ENCODE measurements at regions not wholly inside any gene's neighbourhood (a gene's known extent, or its start where the extent isn't known, plus 50 kb on each side); places are given as distances from the start of the nearest gene placed in this dataset.
A peak's percentile ranks its signal among the peaks of the same experiment; 100 is the strongest.

DNA sequence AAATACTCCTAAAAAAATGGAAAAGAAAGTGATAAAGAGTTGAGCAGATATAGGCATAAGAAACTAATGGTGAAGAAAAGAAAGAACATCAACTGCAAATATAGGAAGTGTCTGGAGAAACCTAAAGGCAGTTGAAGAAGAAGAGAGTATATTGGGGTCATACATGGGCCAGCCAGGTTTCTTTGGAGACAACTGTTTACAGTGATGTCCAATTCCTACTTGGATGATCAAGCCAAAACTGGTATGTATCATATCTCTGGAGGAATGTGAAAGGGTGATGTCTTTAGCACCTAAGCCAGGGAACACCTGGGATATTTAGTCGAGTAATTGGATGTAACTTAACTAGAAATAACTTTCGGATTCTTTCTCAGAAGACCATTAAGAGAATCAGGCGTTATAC is 129.3 kb upstream of the FLRT2 start:
- no peak for DNase-seq (ENCODE audit: low read depth)

DNA sequence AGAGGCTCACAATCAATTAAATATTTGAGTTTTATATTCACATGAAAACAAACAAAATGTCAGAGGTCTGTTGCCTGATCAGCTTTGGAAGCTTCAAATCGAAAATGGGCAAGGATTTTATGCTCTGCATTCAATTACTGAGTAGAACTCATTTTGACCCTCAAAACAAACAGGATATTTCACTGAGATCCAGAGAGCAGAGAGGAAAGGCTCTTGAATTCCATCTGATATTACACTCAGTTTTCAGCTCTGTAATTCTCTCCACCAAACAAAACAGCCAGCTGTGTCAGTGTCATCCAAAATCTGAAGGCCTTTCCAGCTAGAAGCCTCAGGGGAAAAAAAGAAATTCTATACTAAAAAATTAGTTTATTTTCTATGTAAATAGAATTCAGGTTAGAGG is 128.6 kb upstream of the FLRT2 start:
- DNase-seq (ENCODE audit: low read depth) = no peak

DNA sequence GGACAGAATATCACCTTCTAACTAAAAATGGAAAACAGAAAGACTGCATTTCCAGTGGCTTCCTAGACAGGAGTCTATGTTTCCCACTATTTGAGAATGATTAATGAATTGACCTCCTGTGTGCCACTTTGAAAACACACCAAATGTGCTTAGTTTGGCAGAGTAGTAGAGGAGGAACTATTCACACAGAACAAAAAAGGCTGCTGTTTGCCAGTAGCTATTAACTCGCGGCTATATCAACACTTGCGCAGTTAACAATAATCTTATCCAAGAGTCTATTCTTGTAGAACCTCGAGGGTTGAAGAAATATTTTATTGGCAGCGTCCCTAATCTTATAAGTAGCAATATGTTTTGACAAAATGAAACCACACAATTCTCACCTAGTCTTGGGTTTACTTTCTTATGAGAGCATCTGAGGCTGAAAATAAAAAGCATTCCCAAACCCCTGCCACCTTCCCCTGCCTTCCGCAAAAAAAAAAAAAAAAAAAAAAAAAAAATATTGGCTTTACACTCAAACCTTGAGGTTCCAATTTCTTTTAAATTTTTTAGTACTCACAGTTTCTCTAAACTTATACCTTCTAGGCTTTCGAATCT is 127.3 kb upstream of the FLRT2 start:
- DNase-seq (ENCODE audit: low read depth) = no peak

DNA sequence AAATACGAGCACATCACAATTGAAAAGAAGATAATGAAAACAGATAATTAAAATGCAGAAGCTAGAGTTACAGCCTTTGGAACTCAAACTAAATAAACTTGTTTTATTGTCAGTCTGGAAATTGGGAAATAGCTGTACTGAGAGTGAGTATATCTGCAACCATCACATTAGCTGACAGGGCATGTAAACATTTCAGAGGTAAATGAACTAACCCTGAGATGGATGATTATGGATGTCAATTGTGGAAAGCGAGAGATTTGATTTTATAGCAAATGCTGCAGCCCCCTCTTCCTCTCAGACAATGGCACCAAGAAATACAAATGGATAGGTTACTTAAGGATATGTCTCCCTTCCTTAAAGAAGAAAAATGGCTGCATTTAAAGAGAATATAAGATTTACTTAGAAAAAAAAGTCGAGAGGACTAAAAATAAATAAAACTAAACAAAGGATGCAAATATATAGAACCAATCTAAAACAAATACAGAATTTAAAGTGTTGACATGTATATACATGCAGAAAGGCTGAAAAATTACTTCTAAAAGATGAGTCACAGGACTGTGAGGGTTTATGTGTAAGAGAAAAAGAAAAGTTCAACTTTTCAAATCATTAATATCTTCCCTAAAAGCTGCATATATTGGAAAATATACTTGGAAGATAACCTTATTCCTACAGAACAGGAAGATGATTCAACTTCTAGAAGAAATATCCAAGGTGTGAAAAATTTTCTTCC is 120.3 kb upstream of the FLRT2 start:
- no peak for DNase-seq (ENCODE audit: low read depth)

DNA sequence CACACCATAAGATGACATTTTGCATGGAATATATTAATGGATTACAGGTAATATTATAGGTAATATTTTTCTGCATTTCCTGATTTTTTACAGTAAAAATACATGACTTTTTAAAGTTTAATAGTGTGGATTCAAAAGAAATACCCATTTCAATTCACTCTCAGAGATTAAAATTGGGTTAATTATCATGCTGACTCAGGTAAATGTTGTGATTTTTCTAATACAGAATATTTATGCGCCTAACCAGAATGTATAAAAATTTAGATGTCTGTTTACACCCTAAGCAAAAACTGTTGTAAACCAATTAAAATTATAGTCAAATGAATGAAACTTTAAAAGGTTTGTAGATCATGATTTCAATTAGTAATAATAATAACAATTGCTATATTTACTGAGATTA is 117.2 kb upstream of the FLRT2 start:
- no peak for DNase-seq (ENCODE audit: low read depth)

DNA sequence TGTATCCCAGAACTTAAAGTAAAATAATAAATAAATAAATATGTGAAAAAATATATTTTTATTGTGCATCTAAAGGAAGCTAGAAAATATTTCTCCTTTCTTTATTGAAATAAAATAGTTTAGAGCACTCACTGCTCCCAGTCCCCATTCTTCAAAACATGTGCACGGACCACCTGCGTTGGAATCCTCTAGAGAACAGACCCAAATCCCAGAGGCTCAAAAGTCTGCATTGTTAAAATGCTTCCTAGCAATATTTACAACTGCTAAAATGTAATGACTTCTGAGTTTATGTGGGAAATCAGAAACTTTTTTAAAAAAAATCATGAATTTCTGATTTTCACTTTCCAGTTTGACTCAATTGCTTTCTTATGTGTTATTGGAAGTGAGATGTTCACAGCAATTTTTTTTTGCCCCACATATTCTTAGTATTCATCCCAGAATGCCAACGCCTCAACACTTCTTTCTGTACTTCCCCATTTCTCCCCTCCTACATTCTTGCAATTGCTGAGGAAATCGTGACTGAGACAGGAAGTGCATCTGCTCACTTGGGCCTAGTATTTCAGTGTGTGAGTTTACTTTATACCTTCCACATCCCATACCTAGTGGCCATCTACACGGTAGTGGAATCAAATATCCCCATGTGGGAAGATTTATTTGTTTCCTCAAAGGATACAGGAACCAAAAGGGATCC is 116.0 kb upstream of the FLRT2 start:
- no peak for DNase-seq (ENCODE audit: low read depth)

DNA sequence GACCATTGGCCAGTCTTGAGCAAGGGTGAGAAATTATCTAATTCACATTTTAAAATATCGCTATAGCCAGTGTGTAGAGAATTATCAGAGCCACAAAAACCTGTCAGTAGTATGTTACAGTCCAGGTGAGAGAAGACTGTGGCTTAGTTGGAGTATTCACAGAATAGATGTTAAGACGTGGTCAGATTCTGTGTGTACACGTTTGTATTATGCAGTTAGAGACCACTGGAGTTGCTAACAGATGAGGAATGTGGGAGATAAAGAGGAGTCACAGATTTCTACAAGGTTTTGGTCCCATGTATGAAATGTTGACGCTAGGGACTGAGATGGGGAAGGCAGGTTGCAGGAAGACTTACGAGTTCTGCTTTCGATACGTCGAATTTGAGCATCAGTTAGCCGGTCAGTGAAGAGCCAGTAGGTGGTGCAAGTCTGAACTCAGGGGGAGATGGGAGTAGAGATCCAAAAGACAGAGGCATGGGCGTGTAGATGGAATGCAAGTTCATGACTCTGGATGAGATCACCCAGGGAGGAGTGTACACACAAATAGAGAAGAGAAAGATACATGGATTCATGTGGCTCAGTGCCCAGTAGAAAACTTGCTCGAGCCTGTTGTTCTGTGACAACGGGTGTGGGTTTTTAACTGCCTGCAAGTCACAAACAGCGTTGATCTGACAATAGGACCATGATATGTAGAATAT is 114.8 kb upstream of the FLRT2 start:
- peak; percentile 92 for DNase-seq (ENCODE audit: low read depth)

DNA sequence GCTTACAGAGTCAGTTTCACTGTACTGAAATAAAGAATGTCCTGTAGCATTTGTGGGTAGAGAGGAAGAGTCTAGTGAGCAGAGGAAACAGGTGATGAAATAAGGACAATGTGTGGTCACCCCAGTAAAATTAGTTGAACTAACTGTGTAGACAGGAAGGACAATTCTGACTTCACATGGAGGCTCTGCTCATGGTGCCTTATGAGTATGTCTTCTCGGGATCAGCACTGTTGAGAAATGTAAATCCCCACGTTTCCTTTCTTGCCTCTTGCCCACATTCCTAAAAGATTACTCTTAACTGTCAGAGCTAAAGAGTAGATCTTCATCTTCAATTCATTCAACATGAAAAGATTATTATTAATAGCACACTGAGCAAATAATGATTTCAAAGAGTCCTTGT is 113.2 kb upstream of the FLRT2 start:
- DNase-seq (ENCODE audit: low read depth) = peak; percentile 75

DNA sequence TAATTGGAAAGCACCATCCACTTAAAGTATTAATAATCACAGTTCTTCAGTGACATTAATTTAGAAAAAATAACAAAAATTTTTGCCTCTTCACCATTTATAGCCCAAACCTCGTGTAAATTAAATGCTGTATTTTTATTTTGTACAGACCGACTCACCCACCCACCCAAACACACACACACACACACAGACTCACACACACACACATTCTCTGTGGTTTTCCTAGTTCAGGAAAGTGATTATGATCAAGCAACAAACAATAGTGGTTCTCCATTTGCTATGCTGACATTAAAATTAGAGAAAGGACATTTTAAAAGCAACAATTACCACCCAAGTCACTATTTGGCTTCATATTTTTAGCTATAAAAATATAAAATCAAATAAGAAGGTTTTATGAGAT is 112.5 kb upstream of the FLRT2 start:
- DNase-seq (ENCODE audit: low read depth) = no peak

DNA sequence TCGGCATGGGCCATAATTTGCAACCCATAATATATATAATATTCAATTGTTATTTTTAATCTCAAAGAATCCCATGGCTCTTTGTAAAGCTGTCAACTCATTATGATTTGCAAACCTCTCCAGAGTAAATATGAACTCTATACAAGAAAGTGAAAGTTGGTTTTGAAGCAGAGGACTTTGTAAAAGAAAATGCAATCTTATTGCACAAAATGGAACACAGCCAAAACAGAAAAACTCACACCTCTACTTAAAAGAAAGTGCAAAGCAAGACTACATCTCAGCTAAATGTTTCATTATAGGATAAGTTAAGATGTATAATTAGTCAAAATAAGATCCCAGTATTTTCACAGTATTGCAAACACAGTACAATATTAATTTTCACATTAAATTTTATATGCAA is 111.2 kb upstream of the FLRT2 start:
- DNase-seq (ENCODE audit: low read depth) = no peak

DNA sequence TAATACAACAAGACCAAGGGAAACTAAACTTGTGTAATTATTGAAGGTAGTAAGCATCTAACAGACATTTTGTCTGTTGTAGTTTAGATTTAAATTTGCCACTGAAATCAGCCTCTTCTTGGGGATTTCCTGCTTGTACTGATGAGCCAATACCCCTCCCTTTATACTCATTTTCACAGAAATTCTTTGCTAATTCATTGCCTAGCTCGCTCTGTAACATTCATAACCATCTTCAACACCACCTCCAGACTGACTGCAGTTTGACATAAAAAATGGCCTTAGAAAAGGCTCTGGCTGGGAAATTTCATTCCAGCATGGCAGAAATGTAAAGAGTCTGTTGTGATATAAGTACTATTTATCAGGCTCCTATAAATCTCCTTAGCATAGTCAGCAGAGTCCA is 109.7 kb upstream of the FLRT2 start:
- no peak for DNase-seq (ENCODE audit: low read depth)

DNA sequence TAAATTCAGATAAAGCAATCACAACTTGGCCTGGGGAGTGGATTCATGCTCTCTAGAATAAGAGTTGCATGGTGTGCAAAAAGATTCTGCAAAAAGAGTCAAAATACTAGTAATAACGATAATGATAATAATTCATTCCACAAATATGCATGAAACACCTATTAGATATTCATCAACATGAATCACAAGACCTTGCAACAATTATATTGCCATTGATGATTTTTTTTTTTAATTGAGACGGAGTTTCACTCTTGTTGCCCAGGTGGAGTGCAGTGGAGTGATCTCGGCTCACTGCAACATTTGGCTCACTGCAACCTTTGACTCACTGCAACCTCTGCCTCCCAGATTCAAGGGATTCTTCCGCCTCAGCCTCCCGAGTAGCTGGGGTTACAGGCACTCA is 109.2 kb upstream of the FLRT2 start:
- DNase-seq (ENCODE audit: low read depth) = no peak

DNA sequence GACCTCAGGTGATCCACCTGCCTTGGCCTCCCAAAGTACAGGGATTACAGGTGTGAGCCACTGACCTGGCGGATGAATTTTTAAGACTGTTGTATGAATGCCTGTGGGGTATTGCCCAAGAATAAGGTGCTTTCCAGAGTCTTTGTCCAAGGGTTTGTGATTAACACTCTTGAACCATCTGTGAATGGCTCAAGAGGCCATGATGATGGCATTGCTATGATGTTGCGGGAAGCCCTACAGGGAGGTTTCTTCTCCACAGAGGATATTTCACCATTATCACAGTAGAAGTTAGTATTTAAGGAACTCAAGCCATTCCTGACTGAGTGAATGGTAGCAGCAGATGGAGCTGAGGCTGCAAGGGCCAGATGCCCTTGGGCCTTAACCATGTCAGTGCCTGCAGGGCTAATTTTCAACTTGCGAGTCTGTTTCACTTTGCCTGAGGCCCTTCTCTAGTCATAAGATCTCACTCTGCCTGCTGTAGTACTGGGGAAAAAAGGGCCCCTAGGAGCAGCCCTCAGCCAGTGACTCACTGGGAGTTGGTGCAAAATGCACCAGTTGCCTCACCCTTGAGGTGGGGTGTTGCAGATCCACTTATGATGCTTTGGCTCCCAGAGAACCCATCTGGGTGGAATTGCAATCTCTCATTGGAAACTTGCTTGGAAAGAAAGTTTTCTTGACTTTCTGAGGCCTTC is 108.6 kb upstream of the FLRT2 start:
- no peak for DNase-seq (ENCODE audit: low read depth)

DNA sequence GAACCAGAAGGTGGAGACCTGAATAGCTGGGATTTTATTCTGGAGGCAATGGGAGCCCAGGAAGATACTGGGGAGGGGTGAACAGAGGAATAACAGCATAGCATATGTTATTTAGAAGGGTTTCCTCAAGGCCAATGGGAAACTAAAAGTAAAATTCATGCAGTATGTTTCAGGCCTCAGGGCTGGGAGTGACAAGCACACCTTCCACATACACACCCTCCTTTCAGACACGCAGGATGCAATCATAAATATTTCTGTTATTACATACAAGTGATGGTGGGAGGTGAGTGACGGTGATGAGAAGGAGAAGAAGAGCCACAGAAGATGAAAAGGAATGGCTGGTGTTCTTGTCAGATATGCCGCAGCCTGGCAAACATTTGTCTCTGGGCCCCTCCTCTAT is 106.1 kb upstream of the FLRT2 start:
- no peak for DNase-seq (ENCODE audit: low read depth)

DNA sequence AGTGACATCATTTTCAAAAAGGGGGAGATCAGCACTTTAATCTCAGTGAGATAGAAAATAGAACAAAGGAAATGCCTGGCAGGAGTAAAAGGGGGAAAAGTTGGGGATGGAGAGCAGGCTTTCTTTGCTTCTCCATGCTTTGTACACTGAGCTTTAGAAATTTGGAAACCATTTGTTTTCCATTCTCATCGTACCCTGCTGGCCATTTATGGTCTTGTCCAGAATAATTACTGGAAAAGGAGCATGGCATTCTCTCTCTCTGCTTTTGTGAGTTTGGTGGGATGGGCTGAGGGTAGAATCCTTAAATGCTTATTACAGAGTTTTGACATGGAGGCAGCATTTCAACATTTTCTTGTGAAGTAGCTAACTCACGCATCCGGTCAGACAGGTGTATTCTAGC is 104.4 kb upstream of the FLRT2 start:
- no peak for DNase-seq (ENCODE audit: low read depth)

DNA sequence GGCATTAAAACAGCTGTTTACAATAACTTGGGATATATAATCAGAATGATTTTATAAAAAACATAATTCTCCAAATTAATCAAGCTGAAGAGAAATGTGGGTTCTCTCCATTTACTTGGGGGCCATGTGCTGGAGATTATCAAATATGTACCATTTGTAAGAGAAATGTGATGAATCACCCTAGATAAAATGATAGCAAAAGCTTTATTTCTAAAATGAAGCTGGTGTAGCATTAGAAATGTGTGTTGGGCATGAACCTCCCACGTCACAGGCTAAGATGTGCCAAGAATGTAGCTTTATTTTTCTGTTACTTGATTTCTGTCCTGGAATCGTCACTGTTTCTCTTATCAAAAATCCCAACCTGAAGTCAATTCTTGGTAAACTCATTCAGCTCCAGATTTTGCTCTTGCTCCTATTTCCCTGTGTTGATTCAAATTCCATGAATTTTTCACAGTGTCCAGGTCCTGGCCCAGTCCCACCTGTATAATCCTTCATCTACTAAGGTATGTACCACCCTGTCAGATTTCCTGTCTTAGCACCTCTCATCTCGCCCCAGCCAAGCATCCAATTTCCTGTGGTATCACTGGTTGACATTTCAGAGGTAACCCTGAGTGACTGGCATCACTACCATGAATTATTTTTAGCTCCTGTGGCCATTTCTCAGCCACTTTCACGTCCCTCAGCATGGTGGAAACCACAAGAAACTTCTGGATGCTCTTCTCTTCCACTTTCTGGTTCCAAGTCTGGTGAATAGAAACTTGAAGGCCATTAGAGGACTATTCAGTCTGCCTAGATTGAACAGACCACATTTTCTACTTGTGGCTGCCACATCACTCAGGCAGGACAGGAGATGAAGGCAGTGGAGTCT is 103.6 kb upstream of the FLRT2 start:
- no peak for DNase-seq (ENCODE audit: low read depth)

DNA sequence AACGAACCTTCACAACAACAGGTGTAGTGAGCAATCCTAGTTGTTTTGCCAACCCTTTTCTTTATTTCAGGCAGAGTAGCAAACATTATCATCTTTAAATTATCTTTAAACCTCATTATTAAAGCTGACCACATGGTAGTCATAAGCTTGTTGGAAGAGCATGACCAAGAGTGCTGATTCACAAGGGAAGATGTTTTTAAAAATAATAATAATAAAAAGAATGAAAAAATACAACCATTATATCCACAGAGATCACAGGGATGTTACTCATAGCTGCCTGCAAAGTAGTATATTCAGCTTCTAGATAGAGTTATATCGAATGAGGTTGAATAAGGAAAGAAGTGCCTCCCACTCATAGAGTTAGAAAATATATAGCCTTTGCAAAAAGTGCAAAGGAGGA is 101.0 kb upstream of the FLRT2 start:
- DNase-seq (ENCODE audit: low read depth) = no peak

DNA sequence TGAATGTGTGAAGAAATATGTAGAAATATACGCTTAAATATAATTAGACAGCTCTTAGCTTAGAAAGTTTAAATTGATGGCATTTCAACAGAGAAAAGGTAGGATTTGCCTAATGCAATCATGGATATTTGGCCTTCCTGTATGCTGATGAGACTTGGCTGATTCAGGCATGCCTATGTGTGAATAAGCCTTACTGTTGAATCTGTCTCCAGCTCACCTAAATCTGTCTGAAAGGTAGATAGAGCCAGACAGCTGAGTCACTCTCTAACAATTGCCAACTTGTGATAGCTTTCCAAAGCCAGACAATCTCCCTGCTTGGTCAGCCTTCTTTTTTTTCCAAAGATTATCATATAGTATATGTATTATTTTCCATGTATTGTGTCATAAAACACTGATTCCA is 92.8 kb upstream of the FLRT2 start:
- no peak for DNase-seq (ENCODE audit: low read depth)

DNA sequence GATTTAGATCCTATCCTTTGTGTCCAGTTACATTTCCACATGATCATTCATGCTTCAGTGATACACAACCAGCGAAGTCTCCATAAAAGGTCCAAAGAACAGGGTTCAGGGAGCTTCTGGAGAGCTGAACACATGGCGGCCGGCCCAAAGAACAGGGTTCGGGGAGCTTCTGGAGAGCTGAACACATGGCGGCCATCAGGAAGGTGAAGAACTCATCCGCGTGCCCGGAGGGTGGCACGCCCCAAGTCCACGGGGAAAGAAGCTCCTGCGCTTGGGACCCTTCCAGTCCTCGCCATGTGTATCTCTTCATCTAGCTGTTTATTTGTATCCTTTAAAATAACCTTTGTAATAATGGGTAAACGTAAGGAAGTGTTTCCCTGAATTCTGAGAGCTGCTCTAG is 91.9 kb upstream of the FLRT2 start:
- no peak for DNase-seq (ENCODE audit: low read depth)

DNA sequence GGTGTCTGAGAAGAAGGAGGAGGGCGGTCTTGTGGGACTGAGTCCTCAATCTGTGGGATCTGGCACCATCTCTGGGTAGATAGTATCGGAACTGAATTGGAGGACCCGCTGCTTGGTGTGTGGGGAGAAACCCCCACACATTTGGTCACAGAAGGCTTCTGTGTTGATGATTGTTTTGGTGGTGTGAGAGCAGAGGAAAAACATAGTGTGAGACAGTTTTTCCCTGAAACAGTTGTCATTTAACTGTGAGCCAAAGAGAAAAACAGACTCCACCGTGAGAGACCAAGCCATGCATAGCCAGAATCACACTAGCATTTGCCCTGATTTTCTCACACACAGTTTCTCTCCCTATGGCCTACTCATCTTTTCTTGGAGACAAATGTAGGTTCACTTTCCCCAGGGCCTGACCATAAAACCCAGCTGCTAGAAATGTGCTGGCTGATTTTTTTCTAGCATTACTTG is 91.4 kb upstream of the FLRT2 start:
- no peak for DNase-seq (ENCODE audit: low read depth)

DNA sequence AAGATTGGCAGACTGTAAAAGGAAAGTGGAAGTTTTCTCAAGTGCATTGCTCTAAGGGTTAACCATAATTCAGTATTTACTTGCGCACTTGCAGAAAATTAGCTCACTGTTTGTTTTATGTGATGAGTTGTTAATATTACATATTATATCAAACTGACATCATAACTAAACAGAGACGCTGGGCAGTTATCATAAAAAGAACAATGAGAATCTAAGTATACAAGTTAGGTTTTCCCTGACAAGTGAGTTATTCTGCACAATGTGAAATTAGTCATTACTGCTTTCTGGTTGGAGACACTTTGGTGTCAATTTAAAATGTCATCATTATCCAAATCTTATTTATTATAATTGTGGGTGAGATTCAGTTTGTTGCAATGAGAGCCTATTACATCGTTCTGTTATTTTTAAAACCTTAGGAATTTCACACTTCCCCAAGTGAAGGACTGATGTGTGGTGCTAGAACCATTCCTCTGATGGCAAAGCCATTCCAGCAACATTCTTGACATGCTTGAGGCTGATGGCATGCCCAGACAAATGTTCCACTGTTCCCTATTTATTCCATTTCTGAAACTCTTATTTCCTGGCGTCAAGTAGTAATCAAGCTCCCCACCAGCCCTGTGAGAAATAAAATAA is 90.1 kb upstream of the FLRT2 start:
- peak; percentile 76 for DNase-seq (ENCODE audit: low read depth)

Measured in HS-27A (cell line).